Smooth muscle cell (in vitro differentiated cells): ENCODE measurements at regions not wholly inside any gene's neighbourhood (a gene's known extent, or its start where the extent isn't known, plus 50 kb on each side); places are given as distances from the start of the nearest gene placed in this dataset.

Source experiments
- DNase-seq: peaks from one replicate; lab custom pipeline; 2025; ENCODE audit not compliant: unreplicated experiment; lab: John Stamatoyannopoulos, UW
- H2AFZ ChIP-seq: fragments of 200-600 bp; sonication (generic); 2 replicates; pipeline ENCODE4 v1.6.0; 2016; ENCODE audit warnings: antibody characterized with exemption, low read depth, mild to moderate bottlenecking
- H3F3A ChIP-seq: fragments of 200-600 bp; sonication (generic); 2 replicates; pipeline ENCODE4 v1.6.0; 2017; ENCODE audit warnings: antibody characterized with exemption, low read depth
- H3K27ac ChIP-seq: fragments of 200-600 bp; sonication (generic); 2 replicates; pipeline ENCODE4 v1.5.1; 2016; ENCODE audit warnings: low read depth, mild to moderate bottlenecking
- H3K27me3 ChIP-seq: fragments of 200-600 bp; sonication (generic); 2 replicates; pipeline ENCODE4 v1.6.1; 2016; ENCODE audit warnings: low read depth, mild to moderate bottlenecking
- H3K36me3 ChIP-seq: fragments of 200-600 bp; sonication (generic); 2 replicates; pipeline ENCODE4 v1.5.1; 2016; ENCODE audit warnings: low read depth
- H3K4me1 ChIP-seq: fragments of 200-600 bp; sonication (generic); 2 replicates; pipeline ENCODE4 v1.5.1; 2016; ENCODE audit warnings: low read depth
- H3K4me2 ChIP-seq: fragments of 200-600 bp; sonication (generic); 2 replicates; pipeline ENCODE4 v1.6.0; 2016; ENCODE audit warnings: mild to moderate bottlenecking
- H3K4me3 ChIP-seq: fragments of 200-600 bp; sonication (generic); 2 replicates; pipeline ENCODE4 v1.5.1; 2016; ENCODE audit warnings: mild to moderate bottlenecking
- H3K79me2 ChIP-seq: fragments of 200-600 bp; sonication (generic); 2 replicates; pipeline ENCODE4 v1.6.0; 2016; ENCODE audit warnings: low read depth, mild to moderate bottlenecking
- H3K9ac ChIP-seq: fragments of 200-600 bp; sonication (generic); 2 replicates; pipeline ENCODE4 v1.6.0; 2016; ENCODE audit warnings: low read depth
- H3K9me3 ChIP-seq: fragments of 200-600 bp; sonication (generic); replicated peaks from 2 replicates; pipeline ENCODE4 v1.5.1; 2016; ENCODE audit warnings: low read depth
- H4K20me1 ChIP-seq: fragments of 200-600 bp; sonication (generic); 2 replicates; pipeline ENCODE4 v1.6.0; 2016; ENCODE audit warnings: low read depth
- WGBS: methylation state at CpG from one replicate; pipeline ENCODE4 v1.1.7; 2016; ENCODE audit warnings: low lambda C conversion rate; 5-methylcytosine and 5-hydroxymethylcytosine counted together
- TF ChIP-seq, protein P1 (sequence below): fragments of 200-600 bp; sonication (generic); IDR thresholded peaks from 2 replicates; pipeline ENCODE4 v1.5.1; 2017; ENCODE audit warnings: borderline replicate concordance, mild to moderate bottlenecking, antibody characterized with exemption; ENCODE audit not compliant: insufficient read depth, poor library complexity, severe bottlenecking

DNA sequence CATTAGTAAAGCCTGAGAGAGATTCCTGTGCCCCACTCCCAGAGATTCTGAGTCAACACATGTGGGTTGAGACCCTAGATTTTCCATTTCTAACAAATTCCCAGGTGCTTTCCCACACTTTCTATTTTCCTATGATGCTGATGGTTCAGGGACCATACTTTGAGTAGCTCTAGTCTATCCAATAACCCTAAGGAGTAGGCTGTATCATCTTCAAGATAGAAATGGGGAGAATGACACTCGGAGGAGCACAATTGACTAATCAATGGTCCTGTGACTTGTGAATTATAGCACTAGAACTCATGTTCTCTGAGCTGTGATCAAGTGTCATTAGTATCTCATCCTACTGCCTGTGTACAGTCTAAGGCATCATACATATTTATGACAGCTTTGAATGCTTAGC is 232.9 kb upstream of the B3GALT2 start:
- WGBS: 94% methylated on average over 1 of the region's 1 CpG

DNA sequence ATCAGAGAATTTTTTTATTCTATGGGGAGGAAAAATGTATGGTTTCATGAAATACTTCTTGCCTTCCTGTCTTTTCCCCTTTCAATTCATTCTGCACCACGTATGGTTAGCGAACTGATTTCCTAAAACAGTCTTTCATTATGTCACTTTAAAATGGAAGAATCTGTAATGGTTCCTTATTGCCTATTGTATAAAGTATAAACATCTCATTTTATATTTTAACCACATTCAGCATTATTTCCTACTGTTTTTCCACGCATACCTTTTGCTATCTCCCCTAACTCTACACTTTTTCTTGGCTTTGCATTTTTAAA is 232.3 kb upstream of the B3GALT2 start:
- no peak for DNase-seq
- no peak overlapping the region for H3K27ac ChIP-seq
- H3K4me2 ChIP-seq: peak overlapping the region; percentile 64
- peak overlapping the region; percentile 75 for H2AFZ ChIP-seq
- H3K9ac ChIP-seq: no peak overlapping the region
- no peaks in the 10 kb centered on the region for H4K20me1 ChIP-seq
- H3K4me3 ChIP-seq: peak overlapping the region; percentile 28
- TF ChIP-seq, protein P1, sequence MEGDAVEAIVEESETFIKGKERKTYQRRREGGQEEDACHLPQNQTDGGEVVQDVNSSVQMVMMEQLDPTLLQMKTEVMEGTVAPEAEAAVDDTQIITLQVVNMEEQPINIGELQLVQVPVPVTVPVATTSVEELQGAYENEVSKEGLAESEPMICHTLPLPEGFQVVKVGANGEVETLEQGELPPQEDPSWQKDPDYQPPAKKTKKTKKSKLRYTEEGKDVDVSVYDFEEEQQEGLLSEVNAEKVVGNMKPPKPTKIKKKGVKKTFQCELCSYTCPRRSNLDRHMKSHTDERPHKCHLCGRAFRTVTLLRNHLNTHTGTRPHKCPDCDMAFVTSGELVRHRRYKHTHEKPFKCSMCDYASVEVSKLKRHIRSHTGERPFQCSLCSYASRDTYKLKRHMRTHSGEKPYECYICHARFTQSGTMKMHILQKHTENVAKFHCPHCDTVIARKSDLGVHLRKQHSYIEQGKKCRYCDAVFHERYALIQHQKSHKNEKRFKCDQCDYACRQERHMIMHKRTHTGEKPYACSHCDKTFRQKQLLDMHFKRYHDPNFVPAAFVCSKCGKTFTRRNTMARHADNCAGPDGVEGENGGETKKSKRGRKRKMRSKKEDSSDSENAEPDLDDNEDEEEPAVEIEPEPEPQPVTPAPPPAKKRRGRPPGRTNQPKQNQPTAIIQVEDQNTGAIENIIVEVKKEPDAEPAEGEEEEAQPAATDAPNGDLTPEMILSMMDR: no peak
- 94% methylated on average over 3 of the region's 3 CpGs for whole genome bisulfite sequencing
- H3K4me1 ChIP-seq: no peaks in the 10 kb centered on the region
- no peaks in the 10 kb centered on the region for H3K9me3 ChIP-seq
- no peaks in the 10 kb centered on the region for H3K36me3 ChIP-seq
- no peaks in the 10 kb centered on the region for H3K79me2 ChIP-seq
- no peaks in the 10 kb centered on the region for H3F3A ChIP-seq
- H3K27me3 ChIP-seq: no peaks in the 10 kb centered on the region

More for the DNA sequence above, 232.9 kb upstream of the B3GALT2 start:
- H3K9me3 ChIP-seq: no peaks in the 10 kb centered on the region
- H3K79me2 ChIP-seq: no peaks in the 10 kb centered on the region
- no peaks in the 10 kb centered on the region for H3K4me1 ChIP-seq
- H3K36me3 ChIP-seq: no peaks in the 10 kb centered on the region
- TF ChIP-seq, protein P1: no peak
- H3K9ac ChIP-seq: no peak overlapping the region
- DNase-seq: no peak
- H3K27me3 ChIP-seq: no peaks in the 10 kb centered on the region
- H4K20me1 ChIP-seq: no peaks in the 10 kb centered on the region
- no peak overlapping the region for H3K4me3 ChIP-seq
- no peak overlapping the region for H3K4me2 ChIP-seq
- no peaks in the 10 kb centered on the region for H3F3A ChIP-seq
- no peak overlapping the region for H3K27ac ChIP-seq
- H2AFZ ChIP-seq: no peak overlapping the region

DNA sequence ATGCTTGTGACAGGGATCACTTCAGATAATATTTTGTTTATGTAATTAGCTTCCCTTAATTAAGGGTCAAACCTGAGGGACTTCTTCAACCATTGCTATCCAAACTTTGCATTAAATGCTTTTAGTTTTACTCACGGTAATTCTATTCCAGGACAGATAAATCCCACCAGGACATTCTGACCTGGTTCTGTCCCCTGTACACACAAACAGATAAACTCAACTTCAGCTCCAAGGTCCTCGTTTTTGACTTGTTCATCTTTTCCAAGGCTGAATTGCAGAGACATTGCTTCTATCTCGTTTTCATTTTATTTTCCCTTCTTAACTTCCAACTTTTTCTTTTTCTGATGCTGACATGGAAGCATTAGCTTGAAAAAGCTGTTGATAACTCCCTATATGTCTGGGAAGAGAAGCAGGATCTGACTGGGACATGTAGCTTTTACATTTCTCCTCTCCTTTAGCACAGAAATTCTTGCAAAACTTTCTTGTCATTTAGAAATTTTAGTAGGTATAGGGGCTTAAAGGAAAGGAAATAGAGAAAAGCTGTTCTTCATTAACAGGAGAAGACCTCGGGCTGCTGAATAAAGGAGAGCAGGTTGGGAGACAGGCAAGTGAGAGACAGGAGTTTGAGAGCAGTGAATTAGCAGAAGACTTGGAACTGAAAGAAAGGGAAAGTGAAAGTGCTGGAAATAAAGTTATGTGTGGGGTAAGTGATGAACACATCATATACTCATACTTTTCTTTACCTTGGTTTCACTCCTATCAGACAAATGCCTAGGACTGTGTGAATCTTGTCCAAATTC is 231.7 kb upstream of the B3GALT2 start:
- Histone ChIP-seq H3K79me2 (no peaks in the 10 kb centered on the region), H3K9ac (no peak overlapping the region), H3K4me2 (peak overlapping the region; percentile 64), H2AFZ (peak overlapping the region; percentile 75), H3K9me3 (no peaks in the 10 kb centered on the region), H3K36me3 (no peaks in the 10 kb centered on the region), H3K4me3 (peak overlapping the region; percentile 28), H4K20me1 (no peaks in the 10 kb centered on the region), H3K27ac (no peak overlapping the region), H3F3A (no peaks in the 10 kb centered on the region), H3K4me1 (no peaks in the 10 kb centered on the region), H3K27me3 (no peaks in the 10 kb centered on the region)
- no peak for DNase-seq
- 78% methylated on average over 4 of the region's 4 CpGs for WGBS
- TF ChIP-seq, protein P1: no peak

DNA sequence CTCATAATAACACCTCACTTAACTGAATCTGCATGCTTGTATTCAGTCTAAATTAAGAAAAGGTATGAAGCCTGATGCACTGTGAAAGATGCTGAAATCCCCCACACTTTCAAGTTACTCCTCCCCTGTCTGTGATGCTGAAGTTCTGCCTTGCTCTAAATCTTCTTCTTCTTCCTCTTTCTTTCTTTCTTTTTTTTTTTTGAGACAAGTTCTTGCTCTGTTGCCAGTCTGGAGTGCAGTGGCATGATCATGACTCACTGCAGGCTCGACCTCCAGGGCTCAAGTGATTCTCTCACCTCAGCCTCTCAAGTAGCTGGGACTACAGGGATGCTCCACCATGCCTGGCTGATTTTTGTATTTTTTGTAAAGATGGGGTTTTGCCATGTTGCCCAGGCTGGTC is 231.0 kb upstream of the B3GALT2 start:
- Histone ChIP-seq H4K20me1 (no peaks in the 10 kb centered on the region), H3K4me1 (no peaks in the 10 kb centered on the region), H3K79me2 (no peaks in the 10 kb centered on the region), H3F3A (no peaks in the 10 kb centered on the region), H3K4me2 (no peak overlapping the region), H3K27ac (no peak overlapping the region), H3K36me3 (no peaks in the 10 kb centered on the region), H3K9me3 (no peaks in the 10 kb centered on the region), H3K4me3 (no peak overlapping the region), H2AFZ (no peak overlapping the region), H3K9ac (no peak overlapping the region), H3K27me3 (no peaks in the 10 kb centered on the region)
- 40% methylated on average over 1 of the region's 1 CpG for WGBS
- DNase-seq: no peak
- TF ChIP-seq, protein P1: no peak
